ENCODE measurements at regions not wholly inside any gene's neighbourhood (a gene's known extent, or its start where the extent isn't known, plus 50 kb on each side); places are given as distances from the start of the nearest gene placed in this dataset.

DNA sequence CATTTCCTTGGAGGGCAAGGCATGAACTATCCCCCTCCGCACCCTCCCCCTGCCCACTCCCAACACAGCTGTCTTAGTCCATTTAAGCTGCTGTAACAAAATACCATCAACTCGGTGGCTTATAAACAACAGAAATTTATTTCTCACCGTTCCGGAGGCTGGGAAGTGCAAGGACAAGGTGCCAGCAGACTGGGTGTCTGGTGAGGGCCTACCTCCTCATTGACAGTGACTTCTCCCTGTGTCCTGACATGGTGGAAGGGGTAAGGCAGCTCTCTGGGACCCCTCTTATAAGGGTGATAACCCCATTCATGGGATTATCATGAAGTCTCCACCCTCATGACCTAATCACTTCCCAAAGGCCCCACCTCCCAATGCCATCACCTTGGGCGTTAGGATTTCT, 114.3 kb upstream of the MAFB start (continued):
- TF ChIP-seq ESRRG (CRISPR knock-in tag; IDR thresholded peaks at IDR 0.05) (no peak), ZFP3 (CRISPR knock-in tag; IDR thresholded peaks at IDR 0.05) (no peak), ZC3H10 (CRISPR knock-in tag; IDR thresholded peaks at IDR 0.05) (no peak)

DNA sequence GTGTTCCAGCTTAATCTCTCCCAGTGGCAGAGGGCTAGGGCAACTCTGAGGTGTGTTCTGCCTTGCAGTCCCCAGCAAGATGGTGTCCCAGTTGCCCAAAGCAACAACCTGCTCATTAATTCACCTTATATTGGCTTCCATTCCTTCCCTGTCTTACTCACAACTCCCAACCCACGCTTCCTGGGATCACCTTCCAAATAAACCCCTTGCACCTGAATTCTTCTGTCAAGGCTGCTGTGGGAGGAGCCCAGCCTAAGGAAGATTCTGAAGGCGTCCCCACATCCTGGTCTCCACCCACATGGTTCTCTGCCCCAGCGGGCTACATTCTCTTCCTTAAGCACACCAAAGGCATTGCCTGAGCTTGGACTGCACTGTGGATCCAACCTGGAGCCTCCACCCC, 116.6 kb upstream of the MAFB start:
- no peak for ATAC-seq
- TF ChIP-seq TCF4 (CRISPR knock-in tag; IDR thresholded peaks at IDR 0.05; ENCODE audit: borderline replicate concordance) = no peak
- no peak for TF ChIP-seq BACH2 (CRISPR knock-in tag; IDR thresholded peaks at IDR 0.05; ENCODE audit: borderline replicate concordance)
- no peak for TF ChIP-seq GLIS3 (CRISPR knock-in tag; IDR thresholded peaks at IDR 0.05)
- no peak for TF ChIP-seq ESRRG (CRISPR knock-in tag; IDR thresholded peaks at IDR 0.05)
- no peak for TF ChIP-seq OSR1 (CRISPR knock-in tag; IDR thresholded peaks at IDR 0.05)
- TF ChIP-seq ZNF8 (CRISPR knock-in tag; IDR thresholded peaks at IDR 0.05) = no peak
- no peak for TF ChIP-seq ARNTL (CRISPR knock-in tag; IDR thresholded peaks at IDR 0.05; ENCODE audit: borderline replicate concordance, low read depth)

DNA sequence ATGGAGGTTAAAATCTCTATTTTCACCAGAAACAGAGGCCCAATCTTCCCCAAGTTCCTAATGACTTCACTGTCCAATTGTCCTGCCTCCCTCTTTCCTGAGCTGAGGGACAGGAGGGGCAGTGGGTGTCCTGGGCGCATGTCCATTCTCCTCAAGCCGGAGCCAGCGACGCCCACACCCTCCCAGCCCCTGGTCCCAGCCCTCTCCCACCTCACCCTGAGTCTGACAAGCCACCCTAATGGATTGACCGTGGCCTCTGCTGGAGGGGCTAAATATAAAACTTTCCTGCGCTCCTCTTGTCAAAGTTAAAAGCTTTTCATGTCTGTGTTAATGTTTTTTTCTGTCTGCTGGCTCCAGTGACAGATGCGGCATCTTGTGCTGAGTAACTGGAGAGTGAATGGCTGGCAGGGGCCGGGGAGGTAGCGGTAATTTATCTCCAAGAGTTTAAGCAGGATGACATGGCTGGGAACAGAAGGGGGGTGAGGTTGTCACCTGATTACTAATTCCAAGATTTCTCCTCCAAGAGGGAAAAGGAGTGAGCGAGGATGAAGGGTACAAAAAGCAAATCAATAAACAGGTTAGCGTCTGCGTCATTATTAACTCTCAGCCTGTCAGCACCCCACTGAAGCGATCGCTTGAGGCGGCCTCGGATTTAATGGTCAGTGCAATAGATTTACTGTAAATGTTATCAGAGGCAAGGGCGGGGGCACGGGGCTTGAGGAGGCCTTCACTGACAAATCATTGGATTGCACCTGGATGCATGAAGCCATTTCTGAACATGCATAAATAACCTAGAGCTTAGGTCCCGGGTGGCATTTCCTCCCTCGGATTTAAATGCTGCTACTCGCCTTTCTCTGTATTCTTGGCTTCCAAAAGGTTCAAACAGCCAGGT, 118.1 kb upstream of the MAFB start:
- TF ChIP-seq SNAI2 (CRISPR knock-in tag; IDR thresholded peaks at IDR 0.05) = no peak
- TF ChIP-seq ISL1 (CRISPR knock-in tag; IDR thresholded peaks at IDR 0.05) = 0 out of 2 replicates have a peak, but pooled peaks have one; percentile 15
- TF ChIP-seq, protein P1, sequence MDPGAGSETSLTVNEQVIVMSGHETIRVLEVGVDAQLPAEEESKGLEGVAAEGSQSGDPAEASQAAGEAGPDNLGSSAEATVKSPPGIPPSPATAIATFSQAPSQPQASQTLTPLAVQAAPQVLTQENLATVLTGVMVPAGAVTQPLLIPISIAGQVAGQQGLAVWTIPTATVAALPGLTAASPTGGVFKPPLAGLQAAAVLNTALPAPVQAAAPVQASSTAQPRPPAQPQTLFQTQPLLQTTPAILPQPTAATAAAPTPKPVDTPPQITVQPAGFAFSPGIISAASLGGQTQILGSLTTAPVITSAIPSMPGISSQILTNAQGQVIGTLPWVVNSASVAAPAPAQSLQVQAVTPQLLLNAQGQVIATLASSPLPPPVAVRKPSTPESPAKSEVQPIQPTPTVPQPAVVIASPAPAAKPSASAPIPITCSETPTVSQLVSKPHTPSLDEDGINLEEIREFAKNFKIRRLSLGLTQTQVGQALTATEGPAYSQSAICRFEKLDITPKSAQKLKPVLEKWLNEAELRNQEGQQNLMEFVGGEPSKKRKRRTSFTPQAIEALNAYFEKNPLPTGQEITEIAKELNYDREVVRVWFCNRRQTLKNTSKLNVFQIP (CRISPR knock-in tag; IDR thresholded peaks at IDR 0.05; ENCODE audit: borderline replicate concordance, low read depth) = no peak
- no peak for ATAC-seq

DNA sequence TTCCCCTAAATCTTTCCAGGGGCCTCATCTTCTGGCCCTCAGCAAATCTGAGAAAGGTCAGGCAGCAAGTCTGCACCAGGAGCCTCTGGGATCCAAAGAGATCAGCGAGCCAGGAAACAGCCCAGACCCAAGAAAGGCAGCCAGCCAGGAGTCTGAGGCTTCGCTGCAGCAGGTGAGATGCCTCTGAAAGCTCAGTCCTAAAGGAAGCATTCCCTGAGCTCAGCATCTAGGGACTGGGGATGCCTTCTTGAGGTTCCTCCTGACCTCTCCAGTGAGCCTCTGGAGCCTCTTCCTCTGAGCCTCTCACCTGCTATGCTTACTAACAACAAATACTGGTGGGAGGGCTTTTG, 118.8 kb upstream of the MAFB start:
- no peak for ATAC-seq
- TF ChIP-seq, protein P2, sequence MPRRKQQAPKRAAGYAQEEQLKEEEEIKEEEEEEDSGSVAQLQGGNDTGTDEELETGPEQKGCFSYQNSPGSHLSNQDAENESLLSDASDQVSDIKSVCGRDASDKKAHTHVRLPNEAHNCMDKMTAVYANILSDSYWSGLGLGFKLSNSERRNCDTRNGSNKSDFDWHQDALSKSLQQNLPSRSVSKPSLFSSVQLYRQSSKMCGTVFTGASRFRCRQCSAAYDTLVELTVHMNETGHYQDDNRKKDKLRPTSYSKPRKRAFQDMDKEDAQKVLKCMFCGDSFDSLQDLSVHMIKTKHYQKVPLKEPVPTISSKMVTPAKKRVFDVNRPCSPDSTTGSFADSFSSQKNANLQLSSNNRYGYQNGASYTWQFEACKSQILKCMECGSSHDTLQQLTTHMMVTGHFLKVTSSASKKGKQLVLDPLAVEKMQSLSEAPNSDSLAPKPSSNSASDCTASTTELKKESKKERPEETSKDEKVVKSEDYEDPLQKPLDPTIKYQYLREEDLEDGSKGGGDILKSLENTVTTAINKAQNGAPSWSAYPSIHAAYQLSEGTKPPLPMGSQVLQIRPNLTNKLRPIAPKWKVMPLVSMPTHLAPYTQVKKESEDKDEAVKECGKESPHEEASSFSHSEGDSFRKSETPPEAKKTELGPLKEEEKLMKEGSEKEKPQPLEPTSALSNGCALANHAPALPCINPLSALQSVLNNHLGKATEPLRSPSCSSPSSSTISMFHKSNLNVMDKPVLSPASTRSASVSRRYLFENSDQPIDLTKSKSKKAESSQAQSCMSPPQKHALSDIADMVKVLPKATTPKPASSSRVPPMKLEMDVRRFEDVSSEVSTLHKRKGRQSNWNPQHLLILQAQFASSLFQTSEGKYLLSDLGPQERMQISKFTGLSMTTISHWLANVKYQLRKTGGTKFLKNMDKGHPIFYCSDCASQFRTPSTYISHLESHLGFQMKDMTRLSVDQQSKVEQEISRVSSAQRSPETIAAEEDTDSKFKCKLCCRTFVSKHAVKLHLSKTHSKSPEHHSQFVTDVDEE (CRISPR knock-in tag; IDR thresholded peaks at IDR 0.05) = no peak
- no peak for TF ChIP-seq SNAI2 (CRISPR knock-in tag; IDR thresholded peaks at IDR 0.05)
- TF ChIP-seq CSRNP3 (CRISPR knock-in tag; IDR thresholded peaks at IDR 0.05) = no peak
- TF ChIP-seq, protein P3, sequence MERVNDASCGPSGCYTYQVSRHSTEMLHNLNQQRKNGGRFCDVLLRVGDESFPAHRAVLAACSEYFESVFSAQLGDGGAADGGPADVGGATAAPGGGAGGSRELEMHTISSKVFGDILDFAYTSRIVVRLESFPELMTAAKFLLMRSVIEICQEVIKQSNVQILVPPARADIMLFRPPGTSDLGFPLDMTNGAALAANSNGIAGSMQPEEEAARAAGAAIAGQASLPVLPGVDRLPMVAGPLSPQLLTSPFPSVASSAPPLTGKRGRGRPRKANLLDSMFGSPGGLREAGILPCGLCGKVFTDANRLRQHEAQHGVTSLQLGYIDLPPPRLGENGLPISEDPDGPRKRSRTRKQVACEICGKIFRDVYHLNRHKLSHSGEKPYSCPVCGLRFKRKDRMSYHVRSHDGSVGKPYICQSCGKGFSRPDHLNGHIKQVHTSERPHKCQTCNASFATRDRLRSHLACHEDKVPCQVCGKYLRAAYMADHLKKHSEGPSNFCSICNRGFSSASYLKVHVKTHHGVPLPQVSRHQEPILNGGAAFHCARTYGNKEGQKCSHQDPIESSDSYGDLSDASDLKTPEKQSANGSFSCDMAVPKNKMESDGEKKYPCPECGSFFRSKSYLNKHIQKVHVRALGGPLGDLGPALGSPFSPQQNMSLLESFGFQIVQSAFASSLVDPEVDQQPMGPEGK (CRISPR knock-in tag; IDR thresholded peaks at IDR 0.05; ENCODE audit: borderline replicate concordance) = no peak
- TF ChIP-seq CREB5 (CRISPR knock-in tag; IDR thresholded peaks at IDR 0.05; ENCODE audit: low read depth) = no peak
- TF ChIP-seq ISL1 (CRISPR knock-in tag; IDR thresholded peaks at IDR 0.05) = no peak
- no peak for TF ChIP-seq TCF4 (CRISPR knock-in tag; IDR thresholded peaks at IDR 0.05; ENCODE audit: borderline replicate concordance)
- no peak for TF ChIP-seq BACH2 (CRISPR knock-in tag; IDR thresholded peaks at IDR 0.05; ENCODE audit: borderline replicate concordance)
- no peak for TF ChIP-seq ZC3H10 (CRISPR knock-in tag; IDR thresholded peaks at IDR 0.05)
- no peak for TF ChIP-seq ESRRG (CRISPR knock-in tag; IDR thresholded peaks at IDR 0.05)
